ENCODE measurements at regions not wholly inside any gene's neighbourhood (a gene's known extent, or its start where the extent isn't known, plus 50 kb on each side); places are given as distances from the start of the nearest gene placed in this dataset.

GRCh38 chr1:193755441-193755840 is 569.0 kb upstream of the B3GALT2 start:
- DNase-seq (ENCODE audit: extremely low read depth in 1 of 4, low spot score in 3 of 4): no peak
- intact Hi-C loops (cut with micrococcal nuclease): no loop called here
- 0% methylated on average over 2 of the region's 2 CpGs for WGBS (ENCODE audit: insufficient coverage, low coverage, missing lambda C conversion rate)
- no peaks in the 10 kb centered on the region for H3K27me3 ChIP-seq (ENCODE audit: control insufficient read depth in 2 of 2, insufficient read depth in 2 of 2, low read length in 2 of 2)
- in situ Hi-C loops (cut with MboI): no loop called here
- H3K4me1 ChIP-seq (replicated peaks in 1 of 2; ENCODE audit: control insufficient read depth in 2 of 2, insufficient read depth in 2 of 2, low read length in 2 of 2): no peaks in the 10 kb centered on the region
- CTCF ChIA-PET (ENCODE audit: low intra/inter-chr PET ratio): no interaction called here
- POLR2A ChIA-PET: no interaction called here
- H3K9ac ChIP-seq (ENCODE audit: insufficient read depth in 1 of 2, low read depth in 2 of 2, low read length in 2 of 2): no peak overlapping the region
- no peaks in the 10 kb centered on the region; the same call in 1 of the 2 replicates for H3K9me3 ChIP-seq (replicated peaks; ENCODE audit: control insufficient read depth, insufficient read depth, low read depth, low read length)
- no peaks in the 10 kb centered on the region for H3K36me3 ChIP-seq (ENCODE audit: control insufficient read depth, insufficient read depth, low read length)
- no peak overlapping the region for H3K27ac ChIP-seq (ENCODE audit: extremely low read depth, low read depth, low read length)
- no peak for ATAC-seq
- H3K9me1 ChIP-seq (ENCODE audit: control insufficient read depth, insufficient read depth, low read length): no peaks in the 10 kb centered on the region
- no peak overlapping the region for H3K4me3 ChIP-seq
- H4K20me1 ChIP-seq (replicated peaks; ENCODE audit: control insufficient read depth, insufficient read depth, low read length): no peaks in the 10 kb centered on the region
- FAIRE-seq: no peak
- BruUV-seq (replicated peaks): no TSS peak
- no peak for TF ChIP-seq WHSC1 (IDR thresholded peaks at IDR 0.05; ENCODE audit: low read length)
- no peak for TF ChIP-seq ETV1 (tag; conservative IDR thresholded peaks at IDR 0.05; ENCODE audit: low read depth)
- no peak for TF ChIP-seq HNRNPH1 (optimal IDR thresholded peaks at IDR 0.05; ENCODE audit: low read depth, low read length)
- no peak for TF ChIP-seq GTF2E2 (tag; IDR thresholded peaks at IDR 0.05)
- TF ChIP-seq ZNF408 (CRISPR knock-in tag; IDR thresholded peaks at IDR 0.05; ENCODE audit: low read depth): no peak
- TF ChIP-seq LEF1 (IDR thresholded peaks at IDR 0.05): no peak
- TF ChIP-seq, protein P1, sequence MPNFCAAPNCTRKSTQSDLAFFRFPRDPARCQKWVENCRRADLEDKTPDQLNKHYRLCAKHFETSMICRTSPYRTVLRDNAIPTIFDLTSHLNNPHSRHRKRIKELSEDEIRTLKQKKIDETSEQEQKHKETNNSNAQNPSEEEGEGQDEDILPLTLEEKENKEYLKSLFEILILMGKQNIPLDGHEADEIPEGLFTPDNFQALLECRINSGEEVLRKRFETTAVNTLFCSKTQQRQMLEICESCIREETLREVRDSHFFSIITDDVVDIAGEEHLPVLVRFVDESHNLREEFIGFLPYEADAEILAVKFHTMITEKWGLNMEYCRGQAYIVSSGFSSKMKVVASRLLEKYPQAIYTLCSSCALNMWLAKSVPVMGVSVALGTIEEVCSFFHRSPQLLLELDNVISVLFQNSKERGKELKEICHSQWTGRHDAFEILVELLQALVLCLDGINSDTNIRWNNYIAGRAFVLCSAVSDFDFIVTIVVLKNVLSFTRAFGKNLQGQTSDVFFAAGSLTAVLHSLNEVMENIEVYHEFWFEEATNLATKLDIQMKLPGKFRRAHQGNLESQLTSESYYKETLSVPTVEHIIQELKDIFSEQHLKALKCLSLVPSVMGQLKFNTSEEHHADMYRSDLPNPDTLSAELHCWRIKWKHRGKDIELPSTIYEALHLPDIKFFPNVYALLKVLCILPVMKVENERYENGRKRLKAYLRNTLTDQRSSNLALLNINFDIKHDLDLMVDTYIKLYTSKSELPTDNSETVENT (CRISPR knock-in tag; IDR thresholded peaks at IDR 0.05): no peak
- TF ChIP-seq CTBP1 (IDR thresholded peaks at IDR 0.05; ENCODE audit: borderline replicate concordance): no peak
- TF ChIP-seq STAT5A (IDR thresholded peaks at IDR 0.05; ENCODE audit: borderline replicate concordance, low read length): no peak
- TF ChIP-seq FOS (IDR thresholded peaks at IDR 0.05; ENCODE audit: extremely low read depth, insufficient read length): no peak
- TF ChIP-seq HDAC1 (IDR thresholded peaks at IDR 0.05): no peak
- no peak for TF ChIP-seq PPARD (CRISPR knock-in tag; IDR thresholded peaks at IDR 0.05)
- H3K79me2 ChIP-seq (ENCODE audit: control insufficient read depth, insufficient read depth, low read length): no peaks in the 10 kb centered on the region
- H3K4me2 ChIP-seq (ENCODE audit: insufficient read depth, low read length): no peak overlapping the region
- no peak overlapping the region for H2AFZ ChIP-seq (ENCODE audit: low read depth, low read length)

All from K562 (cell line).